ENCODE measurements at regions not wholly inside any gene's neighbourhood (a gene's known extent, or its start where the extent isn't known, plus 50 kb on each side); places are given as distances from the start of the nearest gene placed in this dataset.

GRCh38 chr2:51084750-51085149 lies 52.8 kb upstream of the NRXN1 start:
- H3K36me3 ChIP-seq (ENCODE audit: insufficient read depth in 1 of 2, low read depth in 1 of 2) = no peaks in the 10 kb centered on the region
- H3K27ac ChIP-seq = no peak overlapping the region
- no peaks in the 10 kb centered on the region for H3K27me3 ChIP-seq (ENCODE audit: insufficient read depth in 3 of 3, low read length in 2 of 3)
- H3K4me3 ChIP-seq = no peak overlapping the region
- no peak for TF ChIP-seq CTCF (IDR thresholded peaks at IDR 0.05)
- ATAC-seq (no peak), DNase-seq (no peak)
- whole genome bisulfite sequencing, 3 donors = 89 to 92% (median 89%) methylated on average over 2 of the region's 2 CpGs
- H3K4me1 ChIP-seq = no peaks in the 10 kb centered on the region
- H3K9me3 ChIP-seq = no peaks in the 10 kb centered on the region
- intact Hi-C loops (cut with DNase I) = no loop called here

All from psoas muscle (tissue), 7 donors.